ENCODE measurements at regions not wholly inside any gene's neighbourhood (a gene's known extent, or its start where the extent isn't known, plus 50 kb on each side); places are given as distances from the start of the nearest gene placed in this dataset.

GRCh38 chr20:11745145-11745544 lies 172.5 kb upstream of the BTBD3 start:
- DNase-seq (no peak), ATAC-seq (no peak)
- TF ChIP-seq CTCF (IDR thresholded peaks at IDR 0.05) = no peak
- no peak overlapping the region for H3K27ac ChIP-seq
- H3K36me3 ChIP-seq = no peaks in the 10 kb centered on the region
- H3K4me3 ChIP-seq = no peak overlapping the region
- no peaks in the 10 kb centered on the region for H3K27me3 ChIP-seq
- intact Hi-C loops (cut with DNase I) = no loop called here
- no peaks in the 10 kb centered on the region for H3K4me1 ChIP-seq
- H3K9me3 ChIP-seq = no peaks in the 10 kb centered on the region

GRCh38 chr20:11748436-11748835 lies 169.3 kb upstream of the BTBD3 start:
- intact Hi-C loops (cut with DNase I) = no loop called here
- Histone ChIP-seq H3K4me1 (no peaks in the 10 kb centered on the region), H3K27me3 (no peaks in the 10 kb centered on the region), H3K36me3 (no peaks in the 10 kb centered on the region), H3K4me3 (no peak overlapping the region), H3K27ac (no peak overlapping the region), H3K9me3 (no peaks in the 10 kb centered on the region)
- DNase-seq (no peak), ATAC-seq (no peak)
- TF ChIP-seq CTCF (IDR thresholded peaks at IDR 0.05) = no peak

- intact Hi-C loops (cut with DNase I) = no loop called here
- Histone ChIP-seq H3K4me3 (no peak overlapping the region), H3K27ac (no peak overlapping the region), H3K4me1 (no peaks in the 10 kb centered on the region), H3K36me3 (no peaks in the 10 kb centered on the region), H3K27me3 (no peaks in the 10 kb centered on the region), H3K9me3 (no peaks in the 10 kb centered on the region)
- ATAC-seq = no peak
- DNase-seq = no peak
- TF ChIP-seq CTCF (IDR thresholded peaks at IDR 0.05) = no peak
Measured at GRCh38 chr20:11752336-11752735, 165.4 kb upstream of the BTBD3 start.

- ATAC-seq = no peak
Measured at GRCh38 chr20:11753155-11753554, 164.5 kb upstream of the BTBD3 start.

GRCh38 chr20:11754451-11754850 lies 163.2 kb upstream of the BTBD3 start:
- Histone ChIP-seq H3K27ac (no peak overlapping the region), H3K9me3 (no peaks in the 10 kb centered on the region), H3K27me3 (no peaks in the 10 kb centered on the region), H3K4me1 (no peaks in the 10 kb centered on the region), H3K4me3 (no peak overlapping the region), H3K36me3 (no peaks in the 10 kb centered on the region)
- no peak for TF ChIP-seq CTCF (IDR thresholded peaks at IDR 0.05)
- DNase-seq = no peak
- ATAC-seq = no peak
- intact Hi-C loops (cut with DNase I) = no loop called here

More at GRCh38 chr20:11753155-11753554, 164.5 kb upstream of the BTBD3 start:
- no peaks in the 10 kb centered on the region for H3K27me3 ChIP-seq
- H3K4me1 ChIP-seq = no peaks in the 10 kb centered on the region
- DNase-seq = no peak
- H3K27ac ChIP-seq = no peak overlapping the region
- no peaks in the 10 kb centered on the region for H3K9me3 ChIP-seq
- H3K4me3 ChIP-seq = no peak overlapping the region
- no peaks in the 10 kb centered on the region for H3K36me3 ChIP-seq
- intact Hi-C loops (cut with DNase I) = no loop called here
- no peak for TF ChIP-seq CTCF (IDR thresholded peaks at IDR 0.05)
